Endothelial cell of umbilical vein (primary cell): ENCODE measurements at regions not wholly inside any gene's neighbourhood (a gene's known extent, or its start where the extent isn't known, plus 50 kb on each side); places are given as distances from the start of the nearest gene placed in this dataset.

ENCODE experiments used
- BruUV-seq: library from RNA; stranded (reverse); fragments of 400-500 nt; replicated peaks from 2 replicates; lab custom pipeline; 2021; lab: Mats Ljungman, UMichigan
- CTCF ChIA-PET: fragments of 300-600, 350-600 bp; sonication (Branson Sonifier 250); formaldehyde crosslinking; loops from one replicate; lab custom pipeline; 2021; ENCODE audit warnings: antibody characterized with exemption, inconsistent platforms; lab: Charles Lee
- POLR2A ChIA-PET: fragments of 300-600, 350-600 bp; sonication (Branson Sonifier 250); formaldehyde crosslinking; loops from one replicate; lab custom pipeline; 2021; ENCODE audit warnings: antibody characterized with exemption, inconsistent platforms; lab: Charles Lee
- DNase-seq: peaks from one replicate; pipeline ENCODE4 v3.0.0-alpha.2; 2011; ENCODE audit warnings: low read depth, low spot score
- FAIRE-seq: peaks from 2 replicates; lab custom pipeline; 2011; peaks lifted over from hg19 to GRCh38; lab: Jason Lieb, UNC
- H2AFZ ChIP-seq: 2 replicates; pipeline ENCODE4 v1.6.0; 2012; ENCODE audit warnings: low read depth, low read length, control low read depth, inconsistent platforms
- H3K27ac ChIP-seq: 2 replicates; pipeline ENCODE4 v1.5.1; 2011; ENCODE audit warnings: low read depth, mild to moderate bottlenecking, control low read depth, low read length, moderate library complexity; ENCODE audit not compliant: insufficient read depth
- H3K27me3 ChIP-seq, 2 experiments: 2 replicates each; pipeline versions ENCODE4 v1.6.0 to v1.6.1; 2011; ENCODE audit warnings: low read length in 2 of 2, mixed read lengths in 1 of 2; ENCODE audit not compliant: control insufficient read depth in 2 of 2, insufficient read depth in 2 of 2
- H3K36me3 ChIP-seq, 2 experiments: 2 replicates in 1 of 2; 3 replicates in 1 of 2; pipeline ENCODE4 v1.5.1; 2011; ENCODE audit warnings: low read length in 2 of 2, mild to moderate bottlenecking in 1 of 2, moderate library complexity in 1 of 2; ENCODE audit not compliant: control insufficient read depth in 2 of 2, insufficient read depth in 2 of 2; ENCODE audit errors: extremely low read depth in 1 of 2
- H3K4me1 ChIP-seq: 3 replicates; pipeline ENCODE4 v1.5.1; 2011; ENCODE audit warnings: mild to moderate bottlenecking, low read length; ENCODE audit not compliant: control insufficient read depth, insufficient read depth; ENCODE audit errors: extremely low read depth
- H3K4me2 ChIP-seq: 2 replicates; pipeline ENCODE4 v1.6.1; 2011; ENCODE audit warnings: low read length, control low read depth, mixed read lengths; ENCODE audit not compliant: insufficient read depth
- H3K4me3 ChIP-seq, 3 experiments: fragments of 200-600 bp in 1 of 3; sonication (generic), shearing (Covaris generic) in 1 of 3; replicated peaks in 1 of 3; 2 replicates each; pipeline ENCODE4 v1.5.1; 2011 to 2016; ENCODE audit warnings: control low read depth in 3 of 3, low read length in 3 of 3, mild to moderate bottlenecking in 2 of 3, inconsistent platforms in 1 of 3, low read depth in 1 of 3, moderate library complexity in 1 of 3; ENCODE audit not compliant: insufficient read depth in 1 of 3
- H3K79me2 ChIP-seq: 2 replicates; pipeline ENCODE4 v1.6.0; 2012; ENCODE audit warnings: low read length, inconsistent platforms; ENCODE audit not compliant: control insufficient read depth, insufficient read depth
- H3K9ac ChIP-seq: replicated peaks from 2 replicates; pipeline ENCODE3; 2011; ENCODE audit warnings: low read length, control low read depth; ENCODE audit not compliant: insufficient read depth; ENCODE audit errors: extremely low read depth
- H3K9me1 ChIP-seq: replicated peaks from 3 replicates; pipeline ENCODE4 v1.6.0; 2011; ENCODE audit warnings: mild to moderate bottlenecking, low read length; ENCODE audit not compliant: control insufficient read depth, insufficient read depth; ENCODE audit errors: extremely low read depth
- H3K9me3 ChIP-seq: replicated peaks from 2 replicates; pipeline ENCODE4 v1.5.1; 2012; ENCODE audit warnings: low read length, inconsistent platforms; ENCODE audit not compliant: control insufficient read depth, insufficient read depth
- H4K20me1 ChIP-seq: replicated peaks from 2 replicates; pipeline ENCODE3; 2011; ENCODE audit warnings: mild to moderate bottlenecking, low read length; ENCODE audit not compliant: control insufficient read depth, insufficient read depth; ENCODE audit errors: extremely low read depth
- CTCF ChIP-seq, 2 donors: IDR thresholded peaks; 1 replicate in 1 of 2; 2 replicates in 1 of 2; pipeline ENCODE4 v1.5.1; 2011; ENCODE audit warnings: low read length in 2 of 2, mild to moderate bottlenecking in 2 of 2, moderate library complexity in 2 of 2, control low read depth in 1 of 2, inconsistent platforms in 1 of 2, low read depth in 1 of 2; ENCODE audit not compliant: insufficient read depth in 1 of 2; ENCODE audit errors: extremely low read depth in 1 of 2
- EZH2 ChIP-seq: IDR thresholded peaks from 2 replicates; pipeline ENCODE4 v1.6.1; 2012; ENCODE audit warnings: borderline replicate concordance, low read depth, mild to moderate bottlenecking, moderate library complexity, low read length, inconsistent platforms; ENCODE audit not compliant: severe bottlenecking
- FOS ChIP-seq: IDR thresholded peaks from 2 replicates; pipeline ENCODE4 v1.6.1; 2011; ENCODE audit warnings: mild to moderate bottlenecking, low read length, moderate library complexity, borderline replicate concordance; ENCODE audit not compliant: insufficient read depth
- GATA2 ChIP-seq: IDR thresholded peaks from 2 replicates; pipeline ENCODE4 v1.7.0; 2011; ENCODE audit warnings: low read depth, mild to moderate bottlenecking, moderate library complexity, mixed read lengths, low read length; ENCODE audit not compliant: insufficient read length, insufficient read depth
- JUN ChIP-seq: IDR thresholded peaks from 2 replicates; pipeline ENCODE4 v1.6.1; 2011; ENCODE audit warnings: borderline replicate concordance, low read depth; ENCODE audit not compliant: insufficient read length, insufficient read depth
- MAX ChIP-seq: IDR thresholded peaks from 2 replicates; pipeline ENCODE4 v1.6.1; 2011; ENCODE audit not compliant: insufficient read depth, insufficient read length
- MYC ChIP-seq: IDR thresholded peaks from one replicate; pipeline ENCODE4 v1.6.1; 2011; ENCODE audit warnings: mild to moderate bottlenecking, low read depth, low read length
- POLR2A ChIP-seq: IDR thresholded peaks from 2 replicates; pipeline ENCODE4 v1.6.1; 2012; ENCODE audit warnings: low read depth, mild to moderate bottlenecking, control low read depth, low read length
- POLR2AphosphoS5 ChIP-seq: IDR thresholded peaks from 2 replicates; pipeline ENCODE4 v1.6.1; 2012; ENCODE audit warnings: low read depth, mild to moderate bottlenecking, control low read depth, low read length, moderate library complexity; ENCODE audit not compliant: insufficient read depth
- dilution Hi-C: fragments of 300-500 bp; cut with MboI; formaldehyde crosslinking; loops from one replicate; pipeline ENCODE4 v1.15.0; 2019; ENCODE audit warnings: low sequenced_read_pairs; ENCODE audit not compliant: extremely low pct_ligation_motif_present
- intact Hi-C: fragments of 100-400 bp; cut with micrococcal nuclease; formaldehyde crosslinking; loops from one replicate; pipeline ENCODE4 v1.10.0; 2022

GRCh38 chrX:79094075-79094832 lies 50.2 kb upstream of the GPR174 start:
- dilution Hi-C loops, result no loop called here
- FAIRE-seq, result no peak
- no peaks in the 10 kb centered on the region for H3K9me3 ChIP-seq

More at GRCh38 chrX:79094075-79094832, 50.2 kb upstream of the GPR174 start:
- Histone ChIP-seq H4K20me1 (no peaks in the 10 kb centered on the region), H3K36me3 (no peaks in the 10 kb centered on the region), H3K27me3 (no peaks in the 10 kb centered on the region), H3K27ac (no peak overlapping the region), H3K4me2 (no peak overlapping the region), H3K4me3 (no peak overlapping the region), H3K79me2 (no peaks in the 10 kb centered on the region), H3K9me1 (no peaks in the 10 kb centered on the region), H3K4me1 (no peaks in the 10 kb centered on the region), H3K9ac (no peak overlapping the region), H2AFZ (no peak overlapping the region)
- no peak for DNase-seq
- ChIA-PET POLR2A (no interaction called here), CTCF (no interaction called here)
- BruUV-seq, result no TSS peak
- TF ChIP-seq POLR2AphosphoS5 (no peak), EZH2 (no peak), GATA2 (no peak), CTCF (IDR thresholded peaks at IDR 0.05; ENCODE audit: extremely low read depth in 1 of 2, insufficient read depth in 1 of 2, low read depth in 1 of 2, low read length in 2 of 2) (no peak), POLR2A (no peak), MAX (no peak), JUN (no peak), FOS (no peak), MYC (no peak)
- intact Hi-C loops, result no loop called here
